ENCODE measurements at regions not wholly inside any gene's neighbourhood (a gene's known extent, or its start where the extent isn't known, plus 50 kb on each side); places are given as distances from the start of the nearest gene placed in this dataset.

DNA sequence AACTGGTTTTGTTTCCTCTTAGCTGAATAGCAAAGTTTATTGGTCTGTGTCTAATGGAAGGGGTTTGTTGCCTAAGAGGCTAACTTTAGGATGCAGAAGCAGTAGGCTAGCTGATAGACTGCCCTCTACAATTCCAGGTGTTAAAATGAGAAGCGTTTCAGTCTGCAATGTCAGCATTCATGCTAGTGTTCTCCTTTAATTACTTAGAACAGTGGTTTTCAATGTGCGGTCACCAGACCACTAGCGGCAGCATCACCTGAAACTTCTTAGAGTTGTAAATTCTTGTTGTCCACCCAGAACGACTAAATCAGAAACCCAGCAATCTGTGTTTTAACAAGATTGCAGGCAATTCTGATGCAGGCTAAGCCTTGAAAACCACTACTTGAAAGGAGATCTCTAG, 392.9 kb downstream of the IPMK start:
- DNase-seq (ENCODE audit: low read depth): no peak

DNA sequence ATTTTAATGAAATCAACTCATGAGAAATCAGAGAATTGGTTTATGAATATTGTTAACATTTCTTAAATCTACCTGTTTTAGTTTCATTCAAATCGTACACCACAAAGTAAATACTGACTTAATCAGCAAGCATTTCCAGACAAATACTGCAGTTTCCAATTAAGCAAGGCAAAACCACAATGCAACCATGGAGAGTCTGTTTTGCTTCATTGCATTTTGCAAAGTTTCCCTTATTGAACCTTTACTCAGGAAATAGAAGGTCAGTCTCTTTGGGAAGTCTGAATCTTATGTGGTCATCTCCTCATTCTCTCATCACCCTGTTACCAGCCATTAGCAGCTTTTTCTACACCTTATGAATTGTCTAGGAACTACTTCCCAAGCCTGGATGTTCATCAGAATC, 400.5 kb downstream of the IPMK start:
- no peak for DNase-seq (ENCODE audit: low read depth)

DNA sequence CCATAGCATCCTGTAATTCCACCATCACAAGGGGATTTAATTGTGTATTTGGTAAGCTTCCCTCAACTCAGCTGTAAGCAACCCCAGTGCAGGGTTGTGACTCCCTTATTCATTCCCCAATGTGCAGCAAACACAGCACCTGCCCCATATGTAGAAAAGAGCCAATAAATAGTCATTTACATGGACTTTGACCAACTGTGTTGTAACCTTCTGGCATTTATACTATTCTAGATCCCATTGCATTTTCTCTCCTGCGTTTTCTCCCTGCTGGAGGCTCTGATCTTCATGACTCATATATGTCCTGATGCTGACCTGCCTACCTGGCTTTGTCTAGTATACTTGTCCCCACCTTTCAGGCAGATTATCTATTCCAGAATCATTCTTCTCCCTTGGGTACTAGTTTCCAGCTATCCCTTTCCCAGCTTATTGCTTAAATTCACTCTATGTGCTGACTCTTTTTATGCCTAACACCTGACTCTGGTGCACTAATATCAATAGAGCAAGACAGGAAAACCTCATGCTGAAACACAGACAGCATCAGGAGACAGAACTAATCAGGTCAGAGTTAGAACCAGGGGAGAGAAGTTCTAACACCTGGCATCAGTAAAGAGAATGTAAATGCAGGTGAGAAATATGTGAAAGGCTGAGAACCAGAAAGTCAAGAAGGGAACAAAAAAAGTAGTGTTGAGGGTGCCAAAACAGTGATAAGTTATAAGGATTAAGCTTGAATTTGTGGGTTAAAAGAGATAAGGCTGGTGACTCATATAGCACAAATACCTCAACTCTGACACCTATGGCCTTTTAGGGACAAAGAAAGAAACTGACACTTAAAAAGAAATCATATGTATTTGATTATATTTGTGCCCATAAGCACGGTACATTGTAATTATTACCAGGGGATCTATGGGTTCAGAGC, 402.7 kb downstream of the IPMK start:
- DNase-seq (ENCODE audit: low read depth): no peak

DNA sequence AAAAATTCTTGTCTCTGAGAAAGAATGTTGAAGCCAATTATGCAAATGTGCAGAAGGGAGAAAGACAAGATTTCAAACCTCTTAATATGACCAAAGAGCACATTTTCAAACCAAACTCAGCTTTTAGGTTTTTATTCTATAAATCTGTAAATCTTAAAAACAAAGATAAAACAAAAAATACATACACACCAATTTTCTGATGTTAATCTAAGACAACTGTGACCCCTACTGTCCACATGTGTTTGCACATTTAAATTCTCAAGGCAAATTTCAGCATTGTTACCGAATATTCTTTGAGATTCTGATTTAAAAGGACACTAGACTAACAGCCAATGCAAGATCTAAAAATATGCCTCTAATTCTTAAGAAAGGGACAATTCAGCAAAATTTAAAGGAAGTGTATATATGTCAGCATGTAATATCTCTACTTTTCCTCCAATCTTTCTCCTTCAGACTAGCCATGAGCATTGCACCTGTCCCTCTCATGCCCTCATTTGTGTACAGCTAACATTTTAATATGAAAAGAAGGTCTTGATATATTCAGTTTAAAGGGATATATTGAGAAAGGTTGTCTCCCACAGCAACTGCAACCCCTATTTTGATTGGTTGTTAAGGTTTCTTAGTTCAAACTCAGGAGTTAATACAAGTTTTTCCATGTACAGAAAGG, 417.9 kb downstream of the IPMK start:
- DNase-seq (ENCODE audit: low read depth): no peak

DNA sequence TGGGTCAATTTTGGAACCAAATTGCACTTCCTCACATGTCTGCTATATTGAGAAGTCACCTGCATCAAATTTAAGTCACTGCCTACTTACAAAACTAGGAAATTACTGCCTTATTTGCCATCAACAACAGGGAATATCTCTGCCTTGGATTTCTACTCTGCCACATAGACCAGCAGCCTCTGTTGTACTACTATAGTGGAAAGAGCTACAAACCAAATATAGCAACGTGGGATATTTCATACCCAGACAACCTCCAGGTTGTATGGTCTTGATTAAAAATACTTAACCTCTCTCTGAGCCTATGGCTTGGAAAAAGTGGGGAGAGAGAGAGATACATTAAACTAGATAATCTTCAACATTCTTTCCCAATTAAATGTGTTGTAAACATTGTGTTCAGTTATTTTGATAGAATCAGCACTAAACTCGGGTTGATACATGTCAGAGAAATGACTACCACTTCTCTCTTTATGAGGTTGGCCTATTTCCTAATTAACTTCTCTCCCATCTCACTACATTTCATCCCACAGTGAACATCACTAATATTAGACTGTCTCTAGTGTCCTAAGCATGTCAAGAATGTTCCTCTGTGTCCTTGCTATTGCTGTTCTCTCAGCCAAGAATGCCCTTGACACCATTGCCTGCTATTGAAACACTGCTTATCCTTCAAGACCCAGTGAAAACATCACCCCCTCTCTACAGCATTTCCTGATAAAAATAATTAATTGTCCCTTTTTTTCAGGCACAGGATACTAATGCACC, 421.2 kb downstream of the IPMK start:
- DNase-seq (ENCODE audit: low read depth): no peak

DNA sequence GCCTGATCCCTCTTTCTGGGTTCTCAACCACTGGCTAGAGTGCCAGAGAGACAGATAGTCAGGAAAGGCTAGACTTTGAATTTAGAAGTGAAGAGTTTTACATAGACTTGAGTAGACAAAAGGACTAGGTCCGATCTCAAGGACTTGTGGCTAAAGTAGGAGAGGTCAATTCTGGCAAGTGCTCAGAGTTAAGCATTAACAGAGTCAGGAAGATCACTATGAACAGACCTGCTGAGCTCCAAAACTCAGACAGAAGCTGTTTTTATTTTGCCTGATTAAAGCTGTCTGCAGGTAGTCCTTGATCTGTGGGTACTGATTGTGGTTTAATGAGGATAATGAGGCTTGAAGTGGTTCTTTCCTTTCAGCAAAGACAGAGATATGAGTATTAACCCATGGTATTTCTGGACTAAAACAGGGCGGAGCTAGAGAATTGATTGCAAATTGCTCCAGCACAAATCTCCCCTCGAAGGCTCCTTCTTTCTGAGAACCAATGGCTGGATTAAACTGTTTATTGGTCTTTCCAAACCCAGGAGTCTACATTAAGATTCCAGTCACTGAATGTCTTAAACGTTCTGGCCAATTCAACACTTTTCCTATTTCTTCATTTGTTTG, 423.2 kb downstream of the IPMK start:
- no peak for DNase-seq (ENCODE audit: low read depth)

DNA sequence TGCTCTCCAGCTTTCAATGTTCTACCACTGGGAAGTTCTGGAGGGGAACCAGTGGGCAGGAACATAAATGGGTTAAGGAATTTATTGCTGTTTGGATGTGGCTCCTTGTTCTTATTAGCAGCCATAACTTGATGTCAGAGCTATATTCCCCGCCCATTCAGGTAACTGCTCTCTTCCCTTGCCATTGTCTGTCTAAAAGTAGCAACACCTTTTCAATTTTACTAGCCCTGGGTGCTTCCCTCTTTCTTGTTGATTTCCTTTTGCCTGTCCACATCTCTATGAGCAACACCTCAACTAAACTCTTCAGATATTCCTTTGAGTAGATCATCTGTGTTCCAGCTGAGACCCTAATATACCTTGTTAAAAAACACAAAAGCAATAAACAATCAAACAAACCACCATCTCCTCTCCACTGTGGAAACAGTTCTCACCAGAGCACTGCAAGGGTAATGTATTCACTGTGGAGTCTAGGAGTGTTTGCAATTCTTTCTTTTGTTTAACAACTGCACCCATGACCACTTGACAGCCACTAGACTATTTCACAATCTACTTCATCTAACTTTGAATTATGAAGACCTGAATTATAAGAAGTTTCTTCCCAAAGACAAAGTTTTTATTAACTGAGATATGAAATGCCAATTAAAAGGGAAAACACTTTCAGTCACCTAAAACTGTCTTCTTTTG, 436.7 kb downstream of the IPMK start:
- DNase-seq (ENCODE audit: low read depth): no peak

DNA sequence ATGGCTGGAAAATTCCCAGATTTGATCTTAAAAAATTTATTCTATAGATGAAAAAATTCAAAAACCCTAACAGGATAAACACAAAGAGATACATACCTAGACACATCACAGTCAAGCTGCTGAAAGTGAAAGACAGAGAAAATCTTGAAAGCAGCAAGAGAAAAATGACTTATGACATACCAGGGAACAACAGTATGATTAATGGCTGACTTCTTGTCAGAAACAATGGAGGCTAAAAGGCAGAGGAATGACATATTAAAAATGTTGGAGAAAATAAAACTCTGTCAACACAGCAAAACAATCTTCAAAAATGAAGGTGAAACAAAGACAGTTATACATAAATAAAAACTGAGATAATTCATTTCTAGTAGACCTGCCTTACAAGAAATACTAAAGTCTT, 442.7 kb downstream of the IPMK start:
- DNase-seq (ENCODE audit: low read depth): no peak

DNA sequence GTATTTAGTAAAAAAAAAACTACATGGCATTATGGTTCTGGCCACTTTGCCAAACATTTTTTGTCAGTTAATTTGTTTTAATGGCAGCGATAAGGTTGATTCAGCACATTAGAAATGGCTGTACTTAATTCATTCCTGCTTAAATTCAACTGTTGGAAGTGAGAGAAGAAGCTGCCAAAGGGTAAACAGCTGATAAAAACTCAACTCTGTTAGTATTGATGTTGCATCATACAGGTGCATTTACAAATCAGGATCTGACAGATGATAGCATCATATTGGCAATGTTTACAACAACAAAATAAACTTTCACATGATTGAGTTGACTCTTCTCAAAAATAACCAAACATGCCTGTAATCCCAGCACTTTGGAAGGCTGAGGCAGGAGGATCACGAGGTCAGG, 444.3 kb downstream of the IPMK start:
- no peak for DNase-seq (ENCODE audit: low read depth)

DNA sequence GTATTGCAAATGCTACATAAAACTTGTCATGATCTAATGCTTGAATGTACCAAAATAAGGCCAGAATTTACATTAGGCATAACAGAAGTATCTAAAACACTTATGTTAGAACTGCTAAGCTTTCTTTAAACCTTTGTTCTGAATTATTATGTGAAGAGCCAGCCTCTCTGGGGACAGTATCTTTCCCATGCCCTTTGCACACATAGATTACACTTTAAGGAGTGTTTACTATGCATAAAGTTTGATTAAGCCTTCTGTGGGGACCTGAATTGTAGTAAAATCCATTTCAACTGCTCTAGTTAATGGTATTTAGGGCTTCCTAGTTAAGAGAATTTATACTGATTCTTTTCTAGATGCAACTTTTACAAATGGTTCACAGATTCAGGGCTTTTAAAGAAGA, 444.7 kb downstream of the IPMK start:
- DNase-seq (ENCODE audit: low read depth): no peak

DNA sequence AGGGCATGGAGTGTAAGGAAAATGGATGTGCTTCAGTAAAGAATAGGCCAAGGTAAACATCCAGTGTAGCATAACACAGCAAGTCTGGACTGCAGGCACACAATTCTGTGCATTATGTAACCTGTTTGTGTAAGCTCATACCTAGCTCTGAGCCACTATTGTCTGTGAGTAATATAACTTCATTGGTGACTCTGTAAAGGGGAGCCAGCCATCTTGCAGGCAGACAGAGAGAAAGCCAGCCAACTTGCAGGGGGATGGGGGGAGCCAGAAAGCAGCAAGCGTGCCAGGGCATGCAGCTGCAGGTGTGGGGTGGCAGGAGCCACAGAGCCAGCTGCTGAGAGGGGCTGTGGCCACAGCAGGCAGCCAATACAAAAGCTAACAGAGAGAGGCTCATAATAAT, 449.2 kb downstream of the IPMK start:
- no peak for DNase-seq (ENCODE audit: low read depth)

DNA sequence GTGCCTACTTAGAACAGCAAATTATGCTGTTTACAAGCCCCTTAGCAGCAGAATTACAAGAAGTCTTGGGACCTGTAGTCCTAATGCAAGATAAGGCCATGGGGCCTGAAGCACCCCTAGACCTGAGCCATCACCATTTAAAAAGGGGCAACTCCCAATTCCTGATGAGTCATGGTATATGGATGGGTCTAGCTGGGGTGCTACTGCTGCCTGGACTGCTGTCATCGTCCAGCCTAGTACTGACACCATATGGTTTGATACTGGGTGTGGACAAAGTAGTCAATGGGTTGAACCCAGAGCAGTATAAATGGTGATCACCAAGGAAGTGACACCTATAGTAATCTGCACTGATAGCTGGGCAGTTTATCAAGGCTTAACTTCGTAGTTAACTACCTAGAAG, 450.0 kb downstream of the IPMK start:
- DNase-seq (ENCODE audit: low read depth): no peak

DNA sequence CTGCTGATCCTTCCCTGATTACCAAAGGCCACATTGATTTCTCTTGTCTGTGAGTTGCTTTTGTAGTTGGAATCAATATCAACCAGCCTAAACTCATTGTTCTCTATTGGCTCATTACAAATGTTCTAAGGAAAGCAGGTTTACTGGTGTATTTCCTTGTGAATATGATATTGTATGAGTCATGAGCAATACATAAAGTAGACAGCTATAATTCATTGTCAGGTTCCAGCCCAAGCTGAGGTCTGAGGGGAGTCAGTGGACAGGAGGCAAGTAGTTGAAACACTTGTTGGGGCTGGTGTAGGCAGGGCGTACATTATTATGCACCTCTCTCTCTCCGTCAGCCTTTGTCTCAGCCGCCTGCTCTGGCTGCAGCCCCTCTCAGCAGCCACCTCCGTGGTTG, 451.7 kb downstream of the IPMK start:
- no peak for DNase-seq (ENCODE audit: low read depth)

DNA sequence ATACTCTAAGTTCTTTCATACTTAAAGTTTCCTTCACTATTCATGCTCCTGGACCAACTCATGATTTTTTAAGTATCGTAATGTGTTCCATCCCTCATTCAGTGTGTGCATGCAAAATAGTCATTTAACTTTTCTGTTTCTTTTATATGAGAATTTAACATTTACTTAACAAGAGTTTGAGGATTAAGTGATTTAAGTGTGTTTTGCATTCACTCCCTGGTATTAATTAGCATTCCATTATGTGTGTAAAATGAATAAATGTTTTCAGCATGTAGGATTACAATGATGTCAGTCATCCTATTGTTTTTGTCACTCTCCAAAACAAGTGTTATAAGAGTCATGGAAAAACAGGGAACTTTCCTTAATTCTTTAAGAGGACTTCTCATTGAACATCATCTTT, 457.7 kb downstream of the IPMK start:
- DNase-seq (ENCODE audit: low read depth): no peak

DNA sequence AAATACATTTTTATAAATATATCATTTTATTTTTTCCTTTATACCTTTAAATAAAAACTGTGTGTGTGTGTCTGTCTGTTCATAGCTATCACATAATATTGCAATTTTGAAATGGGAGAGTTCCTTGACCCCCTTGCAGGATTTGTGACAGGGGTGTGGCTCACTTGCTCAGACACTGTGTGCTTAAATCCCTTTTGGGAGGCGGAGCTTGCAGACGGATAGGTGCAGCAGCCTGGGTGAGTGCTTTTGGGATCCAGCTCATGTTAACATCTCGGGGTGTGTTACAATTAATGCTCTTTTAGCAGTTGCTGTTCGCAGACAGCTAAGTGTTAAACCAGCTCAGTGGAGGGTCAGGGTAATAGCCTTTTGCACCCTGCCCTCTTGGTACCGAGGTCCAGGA, 459.8 kb downstream of the IPMK start:
- no peak for DNase-seq (ENCODE audit: low read depth)

DNA sequence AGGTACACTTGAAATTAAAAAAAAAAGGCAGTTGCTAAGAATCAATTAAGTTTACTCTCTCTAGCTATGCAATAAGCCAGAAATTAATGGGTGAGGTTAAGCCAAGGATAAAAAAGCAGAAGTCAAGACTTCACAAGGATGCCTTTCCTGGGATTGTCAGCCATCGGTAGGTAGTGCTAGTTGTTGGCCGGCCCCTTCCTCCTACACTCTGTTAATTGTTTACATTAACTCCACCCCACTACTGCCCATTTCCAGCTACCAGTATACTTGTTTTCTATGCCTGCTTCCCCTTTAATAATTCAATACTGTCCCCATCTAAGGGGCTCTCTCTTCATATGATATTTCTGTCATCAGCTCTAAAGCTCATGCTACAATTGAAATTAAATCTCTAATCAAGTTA, 461.0 kb downstream of the IPMK start:
- DNase-seq (ENCODE audit: low read depth): no peak

DNA sequence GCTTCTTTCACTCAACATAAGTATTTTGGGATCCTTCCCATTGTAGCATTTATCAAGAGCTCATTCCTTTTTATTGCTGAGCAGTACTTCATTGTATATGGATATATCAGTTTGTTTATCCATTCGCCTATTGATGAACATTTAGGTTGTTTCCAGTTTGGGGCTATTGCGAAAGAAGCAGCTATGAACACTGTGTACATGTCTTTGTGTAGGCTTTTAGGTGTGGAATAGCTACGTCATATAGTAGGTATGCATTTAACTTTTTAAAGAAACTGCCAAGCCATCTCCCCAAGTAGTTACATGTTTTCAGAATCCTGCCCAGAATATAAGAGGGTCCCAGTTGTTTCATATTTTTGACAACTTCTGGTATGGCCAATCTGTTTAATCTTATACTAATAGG, 468.1 kb downstream of the IPMK start:
- DNase-seq (ENCODE audit: low read depth): no peak

DNA sequence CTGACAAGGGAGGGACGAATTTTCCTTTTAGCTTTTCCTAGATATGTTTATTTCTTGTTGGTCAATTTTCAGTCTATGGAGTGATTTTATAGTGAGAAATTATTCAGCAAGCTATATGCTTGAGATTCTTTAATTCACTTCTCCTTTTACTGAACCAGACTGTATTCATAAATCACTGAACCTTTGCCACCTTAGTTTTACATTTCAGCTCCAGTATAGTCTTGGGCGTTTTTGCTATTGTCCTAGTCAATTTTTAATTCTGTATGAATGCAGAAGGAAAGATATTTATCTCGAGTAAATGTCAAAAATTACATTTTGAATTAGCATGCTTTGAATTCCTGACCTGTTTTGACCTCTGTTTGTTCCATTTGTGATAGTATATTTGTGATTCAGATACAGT, 468.9 kb downstream of the IPMK start:
- no peak for DNase-seq (ENCODE audit: low read depth)

DNA sequence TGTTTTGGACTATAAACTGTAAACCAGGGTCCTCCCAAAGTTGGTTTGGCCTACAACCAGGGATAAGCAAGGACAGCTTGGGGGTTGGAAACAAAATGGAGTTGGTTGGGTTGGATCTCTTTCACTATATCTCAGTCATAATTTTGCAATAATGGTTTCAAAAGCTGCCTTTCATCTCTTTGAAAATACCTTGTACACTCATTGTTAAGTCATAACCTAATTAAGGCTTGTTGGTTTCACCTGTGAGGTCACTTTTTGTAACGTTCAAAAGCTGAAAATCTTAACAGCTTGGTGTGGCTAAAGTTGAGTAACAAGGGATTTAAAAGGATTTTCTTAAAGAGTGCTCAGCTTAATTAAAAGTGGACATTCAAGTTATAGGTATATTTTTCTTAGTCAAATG, 476.1 kb downstream of the IPMK start:
- no peak for DNase-seq (ENCODE audit: low read depth)

DNA sequence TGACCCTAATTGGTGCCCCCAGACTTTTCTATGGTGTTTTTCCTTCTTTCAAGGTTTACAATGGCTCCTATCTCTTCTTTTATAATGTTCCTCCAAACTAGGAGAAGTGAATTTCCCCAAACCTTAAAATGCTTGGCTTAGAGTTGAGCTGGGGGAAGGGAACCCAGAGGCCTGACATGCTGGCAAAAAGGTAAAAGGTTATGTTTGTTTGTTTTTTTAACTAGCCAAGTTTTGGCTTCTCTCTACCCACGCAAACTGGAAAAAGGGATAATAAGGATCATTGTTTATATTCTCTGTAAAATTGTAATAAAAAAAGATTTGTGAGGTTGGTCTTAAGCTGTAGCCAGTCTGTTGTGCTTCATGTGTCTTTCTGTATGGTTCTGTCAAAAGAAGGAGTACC, 477.0 kb downstream of the IPMK start:
- DNase-seq (ENCODE audit: low read depth): no peak

DNA sequence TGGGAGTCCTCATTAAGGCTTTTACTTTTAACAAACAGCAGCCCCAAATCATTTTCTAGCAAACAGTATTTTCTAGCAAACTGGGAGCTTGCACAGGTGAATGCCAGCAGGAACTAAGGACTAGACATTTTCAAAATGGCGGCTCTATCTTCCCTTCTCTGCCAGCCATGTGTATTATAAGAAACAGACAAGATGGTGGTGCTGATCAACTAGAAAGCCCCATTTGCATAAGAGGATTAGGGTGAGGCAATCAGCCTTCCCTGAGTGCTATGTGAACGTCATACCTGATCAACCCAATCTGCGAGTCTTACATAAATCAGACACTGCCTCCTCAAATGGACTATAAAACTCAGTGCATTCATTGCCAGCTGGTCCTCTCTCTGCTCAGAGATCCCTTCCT, 479.6 kb downstream of the IPMK start:
- no peak for DNase-seq (ENCODE audit: low read depth)

Measured in activated T-cell treated with anti-CD3 and anti-CD28 coated beads for 48 hours (primary cell).